Panc1 (cell line): ENCODE measurements at regions not wholly inside any gene's neighbourhood (a gene's known extent, or its start where the extent isn't known, plus 50 kb on each side); places are given as distances from the start of the nearest gene placed in this dataset.

Experiments
- ATAC-seq: fragments of 200-7000 bp; cut with Tn5 transposase; 2 replicates; pipeline ENCODE4 v1.9.1; 2020; ENCODE audit warnings: mild to moderate bottlenecking, moderate library complexity
- BruUV-seq: library from RNA; stranded (reverse); fragments of 400-500 nt; replicated peaks from 2 replicates; lab custom pipeline; 2021; lab: Mats Ljungman, UMichigan
- CTCF ChIA-PET: fragments of 300-600 bp; sonication (Branson Sonifier 250); formaldehyde crosslinking; loops from one replicate; lab custom pipeline; 2022; ENCODE audit warnings: antibody characterized with exemption; lab: Charles Lee
- POLR2A ChIA-PET: fragments of 300-600 bp; sonication (Branson Sonifier 250); formaldehyde crosslinking; loops from one replicate; lab custom pipeline; 2022; ENCODE audit warnings: antibody characterized with exemption; lab: Charles Lee
- DNase-seq: peaks from one replicate; pipeline ENCODE4 v3.0.0-alpha.2; 2010; ENCODE audit warnings: low read depth, low spot score
- H3K27ac ChIP-seq: 2 replicates; pipeline ENCODE4 v1.5.1; 2011; ENCODE audit warnings: mild to moderate bottlenecking, low read length, inconsistent platforms
- H3K27me3 ChIP-seq: fragments of 200-500 bp; sonication (Bioruptor generic); 2 replicates; pipeline ENCODE4 v1.6.0; 2014; ENCODE audit warnings: low read length, inconsistent platforms; ENCODE audit not compliant: control insufficient read depth, insufficient read depth
- H3K36me3 ChIP-seq: fragments of 200-500 bp; sonication (Bioruptor generic); 2 replicates; pipeline ENCODE4 v1.5.1; 2014; ENCODE audit warnings: inconsistent platforms, mild to moderate bottlenecking, low read length, moderate library complexity; ENCODE audit not compliant: control insufficient read depth, insufficient read depth
- H3K4me1 ChIP-seq: 2 replicates; pipeline ENCODE4 v1.5.1; 2011; ENCODE audit warnings: inconsistent platforms, mild to moderate bottlenecking, low read length, moderate library complexity; ENCODE audit not compliant: control insufficient read depth, insufficient read depth
- H3K4me3 ChIP-seq, 2 experiments: 2 replicates each; pipeline ENCODE4 v1.5.1; 2011 to 2012; ENCODE audit warnings: low read depth in 2 of 2, low read length in 2 of 2, mild to moderate bottlenecking in 2 of 2, inconsistent platforms in 1 of 2, moderate library complexity in 1 of 2
- H3K9me3 ChIP-seq: fragments of 200-500 bp; sonication (Bioruptor generic); 2 replicates; pipeline ENCODE4 v1.5.1; 2014; ENCODE audit warnings: low read depth, mild to moderate bottlenecking, inconsistent platforms, low read length, moderate library complexity; ENCODE audit not compliant: control insufficient read depth, insufficient read depth
- POLR2AphosphoS5 ChIP-seq: IDR thresholded peaks from 2 replicates; pipeline ENCODE4 v1.6.1; 2012; ENCODE audit warnings: mild to moderate bottlenecking, low read depth, low read length, moderate library complexity
- SIN3A ChIP-seq: IDR thresholded peaks from 2 replicates; pipeline ENCODE4 v1.6.1; 2012; ENCODE audit warnings: low read depth, mild to moderate bottlenecking, low read length, moderate library complexity, borderline replicate concordance; ENCODE audit not compliant: insufficient read depth
- TCF7L2 ChIP-seq: IDR thresholded peaks from 2 replicates; pipeline ENCODE4 v1.6.1; 2011; ENCODE audit warnings: mild to moderate bottlenecking, low read depth, low read length, inconsistent platforms
- in situ Hi-C: cut with HindIII; loops from 2 replicates; pipeline ENCODE4 v1.10.0; 2016; ENCODE audit warnings: low sequenced_read_pairs, low pct_unique_long_range_greater_than_20kb
- intact Hi-C: fragments of 100-400 bp; cut with micrococcal nuclease; formaldehyde crosslinking; loops from one replicate; pipeline ENCODE4 v1.10.0; 2022; ENCODE audit not compliant: unreplicated experiment
- TF ChIP-seq, protein P1 (sequence below), 2 experiments: IDR thresholded peaks; 2 replicates each; pipeline ENCODE4 v1.6.1; 2011 to 2012; ENCODE audit warnings: low read depth in 2 of 2, control low read depth in 1 of 2, low read length in 1 of 2, mild to moderate bottlenecking in 1 of 2, moderate library complexity in 1 of 2; ENCODE audit not compliant: insufficient read depth in 1 of 2
- TF ChIP-seq, protein P2 (sequence below): fragments of 450-650 bp; IDR thresholded peaks from 2 replicates; pipeline ENCODE4 v1.5.1; 2017; ENCODE audit warnings: mild to moderate bottlenecking

DNA sequence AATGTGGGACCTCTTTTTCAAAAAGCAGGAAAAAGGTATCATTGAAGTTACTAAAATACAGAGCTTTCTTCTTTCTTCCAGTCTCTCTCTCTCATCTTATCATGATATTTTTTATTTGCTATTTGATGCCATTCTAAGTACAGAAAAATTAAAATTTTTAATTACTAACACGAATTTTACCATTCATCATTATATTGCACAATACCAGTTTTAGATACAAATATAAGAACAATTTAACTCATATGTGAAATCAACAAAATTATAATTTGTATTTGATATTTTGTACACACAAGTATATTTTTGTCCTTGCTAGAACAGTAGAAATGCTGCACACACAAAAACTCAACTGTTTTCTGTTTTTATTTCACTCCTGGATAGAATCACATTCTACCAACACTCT lies 112.2 kb downstream of the OAT start:
- peaks cover 2% of the 10 kb centered on the region; the same call in 1 of the 2 replicates for H3K27me3 ChIP-seq
- no peak for DNase-seq
- no peaks in the 10 kb centered on the region for H3K9me3 ChIP-seq
- H3K4me3 ChIP-seq = no peak overlapping the region
- no peak for ATAC-seq
- H3K27ac ChIP-seq = no peak overlapping the region
- ChIA-PET POLR2A (no interaction called here), CTCF (no interaction called here)
- intact Hi-C loops (no loop called here), in situ Hi-C loops (no loop called here)
- TF ChIP-seq SIN3A (no peak), TCF7L2 (no peak), POLR2AphosphoS5 (no peak)
- TF ChIP-seq, protein P1, sequence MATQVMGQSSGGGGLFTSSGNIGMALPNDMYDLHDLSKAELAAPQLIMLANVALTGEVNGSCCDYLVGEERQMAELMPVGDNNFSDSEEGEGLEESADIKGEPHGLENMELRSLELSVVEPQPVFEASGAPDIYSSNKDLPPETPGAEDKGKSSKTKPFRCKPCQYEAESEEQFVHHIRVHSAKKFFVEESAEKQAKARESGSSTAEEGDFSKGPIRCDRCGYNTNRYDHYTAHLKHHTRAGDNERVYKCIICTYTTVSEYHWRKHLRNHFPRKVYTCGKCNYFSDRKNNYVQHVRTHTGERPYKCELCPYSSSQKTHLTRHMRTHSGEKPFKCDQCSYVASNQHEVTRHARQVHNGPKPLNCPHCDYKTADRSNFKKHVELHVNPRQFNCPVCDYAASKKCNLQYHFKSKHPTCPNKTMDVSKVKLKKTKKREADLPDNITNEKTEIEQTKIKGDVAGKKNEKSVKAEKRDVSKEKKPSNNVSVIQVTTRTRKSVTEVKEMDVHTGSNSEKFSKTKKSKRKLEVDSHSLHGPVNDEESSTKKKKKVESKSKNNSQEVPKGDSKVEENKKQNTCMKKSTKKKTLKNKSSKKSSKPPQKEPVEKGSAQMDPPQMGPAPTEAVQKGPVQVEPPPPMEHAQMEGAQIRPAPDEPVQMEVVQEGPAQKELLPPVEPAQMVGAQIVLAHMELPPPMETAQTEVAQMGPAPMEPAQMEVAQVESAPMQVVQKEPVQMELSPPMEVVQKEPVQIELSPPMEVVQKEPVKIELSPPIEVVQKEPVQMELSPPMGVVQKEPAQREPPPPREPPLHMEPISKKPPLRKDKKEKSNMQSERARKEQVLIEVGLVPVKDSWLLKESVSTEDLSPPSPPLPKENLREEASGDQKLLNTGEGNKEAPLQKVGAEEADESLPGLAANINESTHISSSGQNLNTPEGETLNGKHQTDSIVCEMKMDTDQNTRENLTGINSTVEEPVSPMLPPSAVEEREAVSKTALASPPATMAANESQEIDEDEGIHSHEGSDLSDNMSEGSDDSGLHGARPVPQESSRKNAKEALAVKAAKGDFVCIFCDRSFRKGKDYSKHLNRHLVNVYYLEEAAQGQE (IDR thresholded peaks at IDR 0.05; ENCODE audit: insufficient read depth in 1 of 2, low read depth in 2 of 2, low read length in 1 of 2) = no peak
- TF ChIP-seq, protein P2, sequence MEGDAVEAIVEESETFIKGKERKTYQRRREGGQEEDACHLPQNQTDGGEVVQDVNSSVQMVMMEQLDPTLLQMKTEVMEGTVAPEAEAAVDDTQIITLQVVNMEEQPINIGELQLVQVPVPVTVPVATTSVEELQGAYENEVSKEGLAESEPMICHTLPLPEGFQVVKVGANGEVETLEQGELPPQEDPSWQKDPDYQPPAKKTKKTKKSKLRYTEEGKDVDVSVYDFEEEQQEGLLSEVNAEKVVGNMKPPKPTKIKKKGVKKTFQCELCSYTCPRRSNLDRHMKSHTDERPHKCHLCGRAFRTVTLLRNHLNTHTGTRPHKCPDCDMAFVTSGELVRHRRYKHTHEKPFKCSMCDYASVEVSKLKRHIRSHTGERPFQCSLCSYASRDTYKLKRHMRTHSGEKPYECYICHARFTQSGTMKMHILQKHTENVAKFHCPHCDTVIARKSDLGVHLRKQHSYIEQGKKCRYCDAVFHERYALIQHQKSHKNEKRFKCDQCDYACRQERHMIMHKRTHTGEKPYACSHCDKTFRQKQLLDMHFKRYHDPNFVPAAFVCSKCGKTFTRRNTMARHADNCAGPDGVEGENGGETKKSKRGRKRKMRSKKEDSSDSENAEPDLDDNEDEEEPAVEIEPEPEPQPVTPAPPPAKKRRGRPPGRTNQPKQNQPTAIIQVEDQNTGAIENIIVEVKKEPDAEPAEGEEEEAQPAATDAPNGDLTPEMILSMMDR = no peak
- no TSS peak for BruUV-seq
- H3K4me1 ChIP-seq = no peaks in the 10 kb centered on the region
- no peaks in the 10 kb centered on the region for H3K36me3 ChIP-seq

DNA sequence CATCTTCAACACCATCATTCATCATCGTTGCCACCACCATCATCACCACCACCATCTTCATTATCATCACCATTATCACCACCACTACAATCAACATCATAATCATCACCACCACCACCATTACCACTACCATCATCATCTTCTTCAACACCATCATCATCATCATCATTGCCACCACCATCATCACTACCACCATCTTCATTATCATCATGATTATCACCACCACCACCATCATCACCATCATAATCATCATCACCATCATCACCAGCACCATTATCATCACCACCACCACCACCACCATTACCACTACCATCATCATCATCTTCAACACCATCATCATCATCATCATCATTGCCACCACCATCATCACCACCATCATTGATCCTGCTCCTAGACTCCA lies 112.7 kb downstream of the OAT start:
- Histone ChIP-seq H3K4me3 (no peak overlapping the region), H3K27me3 (peaks cover 2% of the 10 kb centered on the region; the same call in 1 of the 2 replicates), H3K9me3 (no peaks in the 10 kb centered on the region; the same call in 1 of the 2 replicates), H3K4me1 (no peaks in the 10 kb centered on the region), H3K27ac (no peak overlapping the region), H3K36me3 (no peaks in the 10 kb centered on the region)
- DNase-seq (no peak), ATAC-seq (no peak)
- CTCF ChIA-PET = no interaction called here
- TF ChIP-seq, protein P2 = no peak
- TF ChIP-seq SIN3A (no peak), POLR2AphosphoS5 (no peak), TCF7L2 (no peak)
- TF ChIP-seq, protein P1 (IDR thresholded peaks at IDR 0.05; ENCODE audit: insufficient read depth in 1 of 2, low read depth in 2 of 2, low read length in 1 of 2) = no peak
- intact Hi-C loops = no loop called here
- in situ Hi-C loops = no loop called here
- POLR2A ChIA-PET = no interaction called here
- no TSS peak for BruUV-seq
